HG03558 (cell line): ENCODE measurements at regions not wholly inside any gene's neighbourhood (a gene's known extent, or its start where the extent isn't known, plus 50 kb on each side); places are given as distances from the start of the nearest gene placed in this dataset.
"Not testable (repeated sequence)": the region's sequence is repeated elsewhere in the genome, so short reads cannot be mapped to it uniquely, and the experiment has no call there.

Experiments used
- ATAC-seq: cut with Tn5 transposase; IDR thresholded peaks from one replicate; pipeline ENCODE4 v1.9.1; 2021; ENCODE audit warnings: moderate number of reproducible peaks; ENCODE audit not compliant: unreplicated experiment; ENCODE audit errors: extremely low read depth

DNA sequence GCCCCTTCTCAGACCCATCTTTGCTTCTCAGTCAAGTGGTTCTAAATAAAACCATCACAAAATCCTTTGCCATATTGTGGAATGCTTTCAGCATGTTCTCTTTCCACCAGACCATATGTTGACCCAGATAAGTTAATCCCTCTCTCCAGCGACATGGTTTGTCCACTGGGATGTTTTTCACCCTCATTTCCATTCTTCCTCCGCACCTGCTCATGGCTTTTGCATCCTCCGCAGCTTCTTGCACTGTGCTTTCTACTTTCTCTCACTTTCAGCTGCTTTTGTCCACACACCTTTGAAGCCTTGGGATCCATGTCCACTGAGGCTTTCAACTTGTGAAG, 52.3 kb upstream of the WAC start:
- ATAC-seq = no peak

- not testable (repeated sequence) for ATAC-seq
Measured at GRCh38 chr10:28481346-28481745, 51.6 kb upstream of the WAC start.

DNA sequence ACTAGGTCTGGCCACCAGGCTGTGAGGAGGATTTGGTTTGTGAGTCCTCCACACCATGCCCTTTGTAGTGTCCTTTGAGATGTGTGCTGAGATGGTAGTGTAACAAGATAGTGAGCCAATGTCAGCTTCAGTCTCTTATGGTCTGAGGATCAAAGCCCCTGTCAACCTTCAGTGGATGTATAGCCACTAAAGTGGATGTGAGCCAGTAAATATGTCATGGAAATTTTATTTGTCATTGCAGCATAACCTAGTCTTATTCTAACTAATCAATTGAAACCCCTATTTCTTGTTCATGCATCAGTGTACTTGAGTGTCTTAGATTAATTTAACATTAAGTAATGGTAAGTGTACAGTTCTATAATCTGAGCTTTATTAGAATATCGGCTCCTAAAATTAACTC, 51.0 kb upstream of the WAC start:
- ATAC-seq = no peak
